DMS153 (cell line): ENCODE measurements at regions not wholly inside any gene's neighbourhood (a gene's known extent, or its start where the extent isn't known, plus 50 kb on each side); places are given as distances from the start of the nearest gene placed in this dataset.

Experiments
- DNase-seq: peaks from one replicate; lab custom pipeline; 2025; lab: John Stamatoyannopoulos, UW

DNA sequence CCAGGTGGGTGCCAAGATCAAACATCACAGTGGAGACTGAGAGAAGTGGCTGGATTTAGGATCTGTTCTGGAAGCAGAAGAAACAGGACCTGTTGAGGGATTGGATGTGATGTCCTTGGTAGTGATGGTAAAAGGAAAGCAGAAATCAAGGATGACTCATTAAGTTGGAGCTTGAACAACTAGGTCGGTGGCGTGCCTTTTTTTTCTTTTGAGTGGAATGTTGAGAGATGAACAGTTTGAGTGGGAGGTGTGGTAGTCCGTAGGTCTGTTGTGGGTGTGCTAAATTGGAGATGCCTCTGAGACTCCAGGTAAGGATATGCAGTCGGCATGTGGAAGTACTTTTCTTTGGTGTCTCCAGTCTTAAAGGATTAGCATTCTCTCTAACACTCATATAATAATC lies 92.1 kb upstream of the IL12B start:
- no peak for DNase-seq

DNA sequence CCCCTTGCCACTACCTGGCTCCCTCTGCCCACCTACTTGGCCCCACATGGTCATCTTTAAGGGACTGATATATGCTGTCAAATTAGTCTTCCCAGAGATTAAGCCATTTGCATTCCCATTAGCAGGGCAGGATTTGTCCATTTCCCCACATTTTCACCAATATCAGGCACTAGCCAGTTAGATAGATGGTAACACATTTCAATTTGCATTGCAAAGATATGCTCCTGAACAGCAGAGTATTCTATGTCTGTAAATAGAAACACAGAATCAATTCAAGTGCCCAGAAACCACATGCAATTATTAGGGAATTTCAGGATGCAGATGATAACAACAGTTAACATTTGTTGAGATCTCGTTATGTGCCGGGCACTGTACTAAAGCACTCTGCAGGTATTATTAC lies 92.6 kb upstream of the IL12B start:
- DNase-seq: no peak

DNA sequence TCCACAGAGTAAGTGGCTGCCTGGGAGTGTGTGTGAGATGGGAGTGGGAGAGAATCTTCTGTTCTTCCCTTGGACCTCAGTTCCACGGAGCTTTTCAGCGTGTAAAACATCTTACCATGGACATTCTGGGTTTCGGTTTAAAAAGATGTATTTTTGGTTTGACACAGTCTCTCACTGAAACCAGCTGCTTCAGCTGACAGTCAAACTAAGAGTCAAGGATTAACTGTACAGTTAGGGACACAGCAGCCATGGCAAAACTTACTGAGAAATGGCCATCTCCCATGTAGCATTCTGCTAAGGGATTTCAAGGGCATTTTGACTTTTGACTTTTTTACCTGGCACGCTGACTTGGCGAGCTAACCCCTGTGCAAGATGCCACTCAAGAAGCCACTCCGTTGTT lies 93.8 kb upstream of the IL12B start:
- DNase-seq: no peak

DNA sequence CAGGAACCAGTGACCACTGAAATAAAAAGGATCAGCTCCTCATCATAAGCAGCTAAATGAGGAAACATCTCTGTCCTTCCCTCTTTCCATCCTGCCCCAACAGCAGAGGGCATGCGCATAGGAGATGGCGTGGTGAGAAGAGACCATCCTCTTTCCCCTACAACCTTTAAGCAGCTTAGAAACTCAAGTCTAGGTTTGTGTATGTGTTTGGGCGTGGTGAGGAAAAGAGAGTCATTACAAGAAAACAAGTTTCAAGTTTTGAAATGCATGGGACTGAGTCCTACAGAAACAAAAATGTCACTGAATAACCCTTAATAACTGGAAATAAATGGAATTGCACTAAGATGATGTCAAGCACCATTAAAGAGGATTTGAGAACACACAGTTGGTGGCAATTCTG lies 96.4 kb upstream of the IL12B start:
- no peak for DNase-seq

DNA sequence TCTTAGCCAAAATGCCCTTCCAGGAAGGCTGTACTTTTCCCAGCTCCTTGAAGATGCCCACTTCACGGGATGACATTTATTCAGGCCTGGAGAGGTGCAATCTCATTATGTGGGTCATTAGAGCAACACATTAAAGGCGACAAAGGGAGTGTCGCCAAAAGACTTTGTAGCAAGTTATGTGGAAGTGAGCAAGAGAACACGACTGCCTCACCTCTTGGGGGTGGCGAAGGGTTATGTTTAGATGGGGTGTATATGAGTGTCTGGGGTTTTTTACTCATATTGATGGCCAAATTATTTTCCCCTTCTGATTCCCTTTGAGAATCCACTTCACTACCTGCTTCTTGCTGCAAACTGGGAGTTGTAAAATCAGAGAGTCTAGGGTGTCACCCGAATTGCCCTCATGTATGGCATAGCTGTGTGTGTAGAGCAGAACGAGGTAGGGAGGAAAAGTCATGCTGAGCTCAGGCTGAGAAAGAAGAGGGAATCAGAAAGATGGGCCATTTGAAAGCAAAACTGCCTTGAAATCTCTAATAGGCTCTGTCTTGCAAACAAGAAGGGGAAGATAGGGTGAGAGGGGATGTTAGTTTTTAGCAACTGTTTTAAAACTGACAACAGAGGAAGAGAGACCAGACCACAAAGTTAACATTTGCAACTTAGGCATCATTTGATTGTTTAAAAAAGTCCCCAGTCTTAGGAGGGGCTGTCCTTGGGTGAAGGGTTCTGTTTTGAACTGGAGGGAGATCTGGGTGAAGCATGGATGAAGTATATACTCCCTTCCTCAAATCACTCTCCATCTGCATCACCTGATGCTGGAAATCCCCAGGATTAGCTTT lies 97.1 kb upstream of the IL12B start:
- DNase-seq: no peak

DNA sequence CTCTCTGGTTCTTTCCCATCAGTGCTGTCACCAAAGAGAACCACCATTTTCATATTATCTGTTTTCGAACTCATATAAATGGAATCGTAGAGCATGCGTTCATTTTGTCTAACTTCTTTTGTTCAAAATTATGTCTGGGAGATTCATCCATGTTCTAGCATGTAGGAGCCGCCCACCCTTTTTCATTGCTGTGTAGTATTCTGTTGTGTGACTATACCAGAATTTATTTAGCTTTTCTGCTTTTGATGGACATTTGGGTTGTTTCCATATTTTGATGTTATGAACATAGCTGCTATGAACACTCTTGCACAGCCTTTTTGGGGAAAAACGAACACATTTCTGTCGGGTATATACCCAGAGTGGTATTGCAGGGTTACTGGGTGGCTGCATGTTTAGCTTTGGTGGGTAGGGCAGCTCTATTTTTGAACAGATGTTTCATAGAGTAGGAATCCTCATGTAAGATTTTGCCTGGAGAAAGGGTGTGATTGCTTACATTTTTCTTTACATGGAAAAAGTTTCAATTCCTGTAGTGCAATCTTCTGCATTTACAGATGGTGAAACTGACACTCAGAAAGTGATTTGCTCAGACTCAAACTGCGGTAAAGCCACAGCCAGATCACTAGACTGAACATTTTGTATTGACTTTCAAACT lies 100.2 kb upstream of the IL12B start:
- no peak for DNase-seq

DNA sequence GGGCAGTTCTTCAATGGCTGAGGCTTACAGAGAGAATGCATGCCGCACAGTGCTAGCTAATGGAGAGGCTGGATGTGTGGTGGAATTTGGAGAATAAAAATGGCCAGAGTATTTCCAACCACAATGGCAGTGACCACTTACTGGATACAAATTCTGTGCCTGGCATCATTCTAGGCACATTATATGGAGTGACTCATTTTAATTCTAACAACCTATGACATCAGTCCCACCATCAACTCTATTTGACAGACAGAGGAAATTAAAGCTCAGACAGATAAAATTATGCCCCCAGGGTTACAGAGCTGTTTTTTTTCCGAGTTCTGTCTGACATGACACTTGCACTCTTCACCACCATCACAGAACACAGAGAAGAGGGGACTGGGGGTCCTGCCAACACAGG lies 105.6 kb upstream of the IL12B start:
- DNase-seq: no peak

DNA sequence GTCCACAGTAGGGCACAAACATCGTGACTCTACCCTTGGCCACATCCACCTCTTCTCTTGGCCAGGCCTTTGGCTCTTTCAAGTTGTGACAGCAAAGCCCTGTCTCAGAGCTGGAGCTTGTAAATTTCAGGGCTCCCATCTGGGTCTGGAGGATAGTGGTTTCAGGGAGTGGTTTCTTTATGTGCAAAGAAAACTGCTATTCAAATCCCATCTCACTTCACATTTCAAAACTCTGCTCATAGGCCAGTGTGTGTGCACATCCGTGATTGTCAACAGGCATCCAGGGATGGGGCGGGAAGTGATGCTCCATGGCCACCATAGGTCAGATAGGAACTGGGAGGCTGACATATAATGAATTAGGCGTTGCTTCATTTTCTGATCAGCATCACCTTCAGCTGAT lies 107.8 kb upstream of the IL12B start:
- DNase-seq: no peak

DNA sequence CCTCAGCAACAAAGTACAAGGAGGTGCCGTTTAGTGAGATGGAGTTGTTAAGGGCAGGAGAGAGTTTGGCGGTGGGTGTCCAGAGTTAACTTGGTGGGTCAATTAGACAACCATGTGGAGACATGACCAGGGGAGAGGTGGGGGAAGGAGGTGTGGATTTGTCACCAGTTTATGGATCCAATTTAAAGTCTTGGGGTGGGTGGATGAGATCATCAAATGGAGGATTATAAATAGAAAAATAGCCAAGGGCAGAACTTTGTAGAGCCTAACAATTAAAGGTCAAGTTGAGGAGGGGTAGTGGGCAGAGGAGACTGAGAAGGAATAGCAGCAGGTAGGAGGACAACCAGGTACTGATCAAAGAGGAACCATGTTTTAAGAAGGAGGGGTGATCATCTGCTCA lies 108.7 kb upstream of the IL12B start:
- DNase-seq: no peak

DNA sequence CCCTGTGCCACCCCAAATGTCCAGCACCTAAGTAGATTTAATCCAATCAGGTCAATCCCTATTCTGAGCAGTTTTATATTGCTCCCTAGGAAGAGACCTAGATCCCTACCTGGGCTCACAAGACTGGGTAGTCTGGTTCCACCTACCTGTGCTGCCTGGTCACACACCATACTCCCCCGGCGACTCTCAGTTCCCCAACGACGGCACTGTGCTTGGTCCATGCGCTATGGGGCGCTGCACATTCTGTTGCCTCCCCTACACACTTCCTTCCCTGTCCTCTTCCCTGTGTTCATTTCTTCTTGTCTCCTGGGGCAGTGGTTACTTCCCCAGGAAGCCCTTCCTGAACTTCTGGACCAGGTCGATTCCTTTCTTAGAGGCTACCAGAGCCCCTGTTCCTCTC lies 109.9 kb upstream of the IL12B start:
- no peak for DNase-seq

DNA sequence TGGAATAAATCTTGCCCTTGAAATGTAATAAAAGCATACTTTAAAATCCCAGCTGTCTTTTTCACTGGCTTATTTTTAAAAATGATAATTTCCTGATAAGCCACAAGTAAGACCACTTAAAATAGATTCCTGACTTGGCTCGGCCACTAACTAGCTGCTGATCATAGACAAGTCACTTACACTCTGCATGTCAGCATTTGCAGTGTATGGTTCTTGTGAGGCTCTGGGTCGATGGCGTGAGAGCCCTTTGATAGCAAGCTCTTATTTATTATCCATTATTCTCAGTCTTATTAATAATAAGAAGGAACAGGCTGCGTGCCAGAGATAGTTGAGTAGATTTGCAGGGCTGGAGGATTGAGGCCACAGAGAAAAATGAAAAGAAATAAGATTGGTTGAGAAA lies 110.7 kb upstream of the IL12B start:
- DNase-seq: no peak

DNA sequence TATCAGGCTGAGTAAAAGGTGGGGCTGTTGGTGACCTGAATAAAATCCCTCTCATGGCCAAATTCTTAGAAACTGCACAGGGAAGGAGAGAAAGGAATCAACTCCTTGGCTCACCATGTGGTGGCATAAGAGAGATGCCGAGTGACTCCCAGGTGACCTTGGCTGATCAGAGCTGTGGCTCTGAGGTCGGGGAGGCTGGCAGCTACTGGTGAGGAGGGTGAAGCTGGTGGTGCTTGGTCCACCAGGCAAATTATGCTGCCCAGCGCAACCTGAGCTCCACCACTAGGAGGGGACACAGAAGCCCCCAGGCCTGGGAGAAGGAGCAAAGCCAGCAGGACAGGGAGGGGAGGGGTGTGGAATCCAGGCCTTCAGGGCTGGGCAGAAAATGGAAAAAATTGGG lies 111.2 kb upstream of the IL12B start:
- DNase-seq: no peak

DNA sequence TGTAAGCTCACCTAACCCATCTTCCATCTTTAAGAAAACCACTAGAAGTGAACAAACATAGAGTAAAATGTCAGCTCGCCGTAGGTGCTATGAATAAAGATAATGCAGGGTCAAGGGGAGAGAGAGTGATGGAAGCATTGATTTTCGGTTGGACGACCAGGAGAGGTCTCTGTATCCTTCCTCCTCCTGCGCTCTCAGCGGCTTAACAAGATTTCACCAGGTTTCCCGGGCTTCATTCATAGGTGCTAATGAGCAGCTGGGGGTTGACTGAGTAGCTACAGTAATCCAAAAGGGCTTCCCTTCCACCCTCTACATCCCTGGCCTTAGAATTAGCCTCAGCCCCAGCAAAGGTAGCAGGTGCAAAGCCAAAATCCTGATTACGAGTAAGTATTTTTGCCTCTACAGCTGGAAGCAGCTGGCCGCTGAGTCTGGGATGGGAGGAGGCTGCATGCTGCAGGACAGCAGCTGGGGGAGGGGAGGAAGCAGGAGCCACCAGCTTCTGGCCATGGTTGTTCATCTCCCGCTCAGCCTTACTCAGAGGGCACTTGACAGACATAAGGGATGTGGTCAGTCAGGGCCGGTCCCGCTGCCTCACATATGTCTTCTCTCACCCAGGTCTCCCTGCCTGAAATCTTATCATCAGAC lies 112.0 kb upstream of the IL12B start:
- DNase-seq: no peak

DNA sequence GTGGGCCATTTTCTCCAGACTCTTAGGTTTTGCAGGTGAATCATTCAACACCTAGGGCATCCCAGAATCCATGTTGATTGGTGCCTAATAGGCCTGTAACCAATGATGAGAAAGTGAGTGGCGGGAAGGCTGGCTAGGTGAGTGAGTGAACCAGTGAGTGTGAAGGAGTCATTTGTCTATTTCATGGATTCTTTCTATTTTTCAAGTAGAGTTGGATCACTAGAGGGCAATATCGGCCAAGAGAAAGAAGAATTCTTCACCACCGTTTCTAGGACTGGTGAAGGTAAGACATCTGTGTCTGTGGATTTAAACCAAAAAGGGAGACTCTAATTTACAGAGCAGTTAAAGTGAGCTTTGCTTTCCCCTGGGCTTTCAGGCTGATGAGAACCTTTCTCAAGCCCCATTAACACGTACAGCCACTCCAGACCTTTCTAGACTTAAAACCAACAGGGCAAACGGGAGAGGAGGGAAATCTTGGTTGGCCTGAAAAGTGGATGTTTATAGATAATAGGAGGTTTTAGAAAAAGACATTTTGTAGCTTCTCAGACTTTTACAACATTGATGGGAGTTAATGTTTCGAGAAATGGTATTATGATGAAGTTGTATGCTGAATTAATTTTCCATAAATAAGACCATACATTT lies 114.3 kb upstream of the IL12B start:
- no peak for DNase-seq

DNA sequence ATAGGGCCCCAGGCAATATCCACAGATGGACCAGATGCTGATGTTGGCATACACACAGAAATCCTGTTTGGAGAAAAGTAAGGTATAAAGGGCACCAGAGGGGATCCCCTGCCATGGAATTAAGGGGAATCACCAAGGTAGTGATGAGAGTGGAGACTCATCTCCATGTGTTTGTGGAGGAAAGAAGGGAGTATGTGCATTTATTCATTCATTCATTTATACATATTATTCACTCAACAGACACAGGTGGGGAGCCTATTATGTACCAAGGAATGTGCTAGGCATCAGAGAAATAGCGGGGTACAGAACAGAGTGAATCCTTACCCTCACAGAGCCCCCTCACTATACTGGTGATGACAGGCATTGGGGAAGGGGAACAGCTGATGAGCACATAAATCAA lies 116.8 kb upstream of the IL12B start:
- DNase-seq: no peak

DNA sequence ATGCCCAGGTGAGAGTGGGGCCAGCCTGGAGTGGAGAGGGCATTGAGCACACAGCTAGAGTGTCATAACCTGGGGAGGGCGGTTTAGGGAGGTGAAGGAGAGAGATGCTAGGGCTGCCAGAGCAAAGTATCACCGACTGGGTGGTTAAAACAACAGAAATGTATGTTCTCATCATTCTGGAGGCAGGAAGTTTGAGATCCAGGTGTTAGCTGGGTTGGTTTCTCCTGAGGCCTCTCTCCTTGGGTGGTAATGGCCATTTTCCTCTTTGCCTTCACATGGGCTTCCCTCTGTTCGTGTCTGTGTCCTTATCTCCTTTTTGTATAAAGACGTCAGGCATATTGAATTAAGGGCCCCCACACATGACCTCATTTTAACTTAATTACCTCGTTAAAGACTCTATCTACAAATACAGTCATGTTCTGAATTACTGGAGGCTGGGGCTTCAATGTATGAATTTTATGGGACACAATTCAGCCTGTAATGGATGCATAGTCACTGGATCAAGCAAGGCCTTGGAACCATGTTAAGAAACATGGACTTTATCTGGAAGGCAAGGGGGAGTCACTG lies 118.6 kb upstream of the IL12B start:
- no peak for DNase-seq

DNA sequence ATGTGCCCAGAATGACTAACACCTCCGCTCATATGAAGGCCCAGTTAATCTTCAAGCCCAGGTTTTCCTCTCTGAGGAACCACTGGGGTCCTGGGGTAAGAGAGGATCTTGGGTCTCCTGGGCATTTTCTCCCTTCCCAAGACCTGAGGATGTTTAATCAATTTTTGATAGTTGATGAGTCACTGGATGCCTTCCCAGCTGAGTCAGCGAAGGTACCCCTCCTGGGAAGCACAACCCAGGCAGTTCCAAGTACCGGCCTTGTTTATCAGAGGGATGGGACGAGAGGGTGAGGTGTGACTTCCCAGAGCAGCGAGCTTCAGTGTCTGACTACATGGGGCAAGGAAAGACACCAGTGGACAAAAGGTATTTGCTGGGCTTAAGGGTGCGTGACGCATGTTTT lies 119.6 kb upstream of the IL12B start:
- DNase-seq: no peak

DNA sequence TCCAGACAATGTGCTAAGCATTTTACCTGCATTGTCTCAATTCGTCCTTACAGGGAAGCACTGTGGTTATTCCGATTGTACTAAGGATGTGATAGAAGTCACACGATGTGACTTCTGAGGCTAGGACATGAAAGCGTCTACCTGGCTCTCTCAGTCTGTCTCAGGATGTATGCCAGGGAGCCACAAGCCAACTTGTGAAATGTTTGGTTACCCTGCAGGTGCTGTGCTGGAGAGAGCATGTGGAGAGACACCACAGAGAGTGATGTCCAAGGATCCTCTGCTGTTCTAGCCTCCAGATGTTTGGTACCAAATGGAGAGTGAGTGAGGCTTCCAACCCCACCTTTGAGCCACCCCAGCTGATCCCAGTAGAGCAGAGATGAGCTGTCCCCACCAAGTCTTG lies 120.1 kb upstream of the IL12B start:
- DNase-seq: no peak

DNA sequence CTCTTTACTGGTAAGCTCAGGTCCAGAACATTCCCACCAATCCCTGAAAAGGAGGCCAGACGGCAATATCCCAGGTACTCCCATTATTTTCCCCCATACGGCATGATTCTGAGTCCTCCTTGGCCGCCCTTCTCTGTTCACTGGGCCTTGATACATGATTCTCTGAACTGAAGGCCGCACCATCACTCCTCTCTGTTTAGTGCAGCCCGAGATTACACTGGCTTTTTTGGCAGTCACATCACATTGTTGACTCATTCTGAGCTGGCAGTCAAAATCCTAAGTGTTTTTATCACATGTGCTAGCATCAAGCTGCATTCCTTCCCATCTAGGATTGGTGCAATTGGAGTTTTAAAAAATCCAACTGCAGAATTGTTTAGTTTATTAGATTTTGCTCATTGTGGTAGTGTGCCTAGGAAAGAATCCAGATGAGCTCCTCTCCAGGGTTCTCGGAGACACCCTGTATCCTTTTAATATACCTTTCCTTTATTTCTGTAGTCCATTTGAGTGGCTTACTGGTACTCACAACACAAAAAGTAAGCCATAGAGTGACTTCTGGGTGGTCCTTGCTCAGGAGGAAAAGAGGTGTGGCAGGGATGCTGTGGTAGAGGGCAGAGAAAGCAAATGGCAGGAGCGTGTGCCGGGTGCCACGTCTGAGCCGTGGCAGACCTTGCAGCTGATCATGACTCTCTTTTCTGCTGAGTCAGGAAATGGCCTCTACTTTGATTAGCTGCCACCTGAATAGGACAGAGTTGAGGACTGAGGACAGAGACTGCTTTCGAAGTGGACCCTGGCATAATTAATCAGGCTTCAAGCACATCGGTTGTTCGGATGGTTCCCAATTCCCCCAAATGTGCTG lies 121.1 kb upstream of the IL12B start:
- no peak for DNase-seq

DNA sequence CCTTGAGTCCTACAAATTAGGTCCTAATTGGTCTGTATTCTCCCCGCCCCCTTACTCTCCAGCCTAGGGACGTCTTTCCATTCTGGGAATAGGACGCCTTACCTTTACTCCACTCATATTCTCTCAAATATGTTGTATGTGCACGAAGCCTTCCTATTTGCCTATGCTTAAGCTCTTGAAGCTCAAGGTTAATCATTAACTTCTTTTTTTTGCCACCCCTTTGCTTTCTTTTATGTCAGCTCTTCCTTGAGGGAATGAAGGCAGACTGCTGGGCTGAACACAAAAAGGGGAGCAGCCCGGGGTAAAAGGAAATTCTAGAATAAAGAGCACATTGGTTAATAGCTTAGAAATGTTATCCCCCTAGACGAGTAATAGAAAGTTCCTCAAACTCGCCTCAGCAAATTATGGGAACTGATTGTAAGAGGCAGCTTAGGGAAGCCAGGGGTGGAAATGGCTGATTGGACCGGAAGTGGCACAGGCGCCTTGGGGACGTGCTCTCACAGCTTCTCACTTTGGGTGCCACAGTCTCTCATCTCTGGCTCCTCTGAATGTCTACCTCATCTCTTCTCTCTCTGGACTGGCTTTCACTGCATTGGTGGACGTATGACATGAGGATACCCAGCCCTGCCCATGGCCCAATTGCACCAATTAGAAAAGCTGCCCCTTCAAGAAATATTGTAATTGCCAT lies 122.3 kb upstream of the IL12B start:
- DNase-seq: no peak

DNA sequence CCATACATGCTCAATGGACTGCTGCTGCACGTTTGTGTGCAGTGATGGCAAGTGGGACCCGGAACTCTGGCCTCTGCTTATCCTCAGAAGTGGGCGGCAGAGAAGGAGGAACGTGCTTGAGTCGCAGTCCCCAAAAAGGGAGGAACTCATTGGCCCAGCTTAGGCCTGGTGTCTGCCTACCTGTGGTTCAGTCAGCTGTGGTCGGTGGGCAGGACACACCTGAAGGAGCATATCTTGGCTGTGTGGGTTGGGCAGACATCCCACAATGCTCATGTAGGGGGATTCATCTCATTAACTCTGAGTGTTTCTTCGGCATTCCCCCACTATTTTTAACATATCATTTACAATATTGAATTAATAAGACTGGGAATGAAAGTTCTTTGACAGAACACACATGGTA lies 122.9 kb upstream of the IL12B start:
- no peak for DNase-seq
